ENCODE measurements at regions not wholly inside any gene's neighbourhood (a gene's known extent, or its start where the extent isn't known, plus 50 kb on each side); places are given as distances from the start of the nearest gene placed in this dataset.

DNA sequence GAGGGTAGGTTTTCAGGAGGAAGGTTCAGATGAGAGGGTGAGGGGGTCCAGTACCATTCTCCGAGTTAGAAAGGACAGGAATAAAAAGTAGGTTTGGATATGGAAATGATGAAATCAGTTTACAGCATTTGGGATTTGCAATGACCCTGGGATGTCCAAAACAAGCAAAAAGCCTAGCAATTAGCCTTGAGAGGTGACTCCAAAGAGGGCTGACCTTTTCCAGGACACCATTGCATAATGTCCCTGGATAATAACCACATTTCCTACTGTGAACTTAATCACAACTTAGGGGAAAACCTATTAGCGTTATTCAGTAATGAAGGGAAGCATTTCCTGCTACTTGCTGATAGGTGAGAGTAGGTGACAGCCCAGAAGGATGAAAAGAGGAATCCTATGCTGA is 101.4 kb upstream of the ARHGAP42 start:
- WGBS, 2 experiments (ENCODE audit: insufficient coverage in 1 of 2, insufficient read length in 1 of 2): 88 to 93% methylated on average over 2 of the region's 2 CpGs
- Histone ChIP-seq H3K4me3 (ENCODE audit: low read length) (no peak overlapping the region), H3K27ac (ENCODE audit: low read depth, low read length) (no peak overlapping the region), H3K4me1 (ENCODE audit: control insufficient read depth, insufficient read depth, low read length) (peaks cover 8% of the 10 kb centered on the region), H3K9me3 (ENCODE audit: control insufficient read depth, low read length) (peaks cover 6% of the 10 kb centered on the region), H3K36me3 (ENCODE audit: control insufficient read depth, insufficient read depth, low read length) (no peaks in the 10 kb centered on the region), H3K27me3 (ENCODE audit: control insufficient read depth, insufficient read depth, low read length, poor library complexity, severe bottlenecking) (peaks cover 44% of the 10 kb centered on the region), H3K9ac (ENCODE audit: extremely low read depth, low read length, poor library complexity, severe bottlenecking) (no peak overlapping the region)
- Mint-ChIP-seq H3K27me3 (ENCODE audit: insufficient read depth) (peaks cover 34% of the 10 kb centered on the region), H3K4me3 (no peak overlapping the region), H3K27ac (no peak overlapping the region), H3K36me3 (ENCODE audit: low read depth) (no peaks in the 10 kb centered on the region), H3K4me1 (peaks cover 11% of the 10 kb centered on the region), H3K9me3 (peaks cover 2% of the 10 kb centered on the region)
- TF ChIP-seq, protein P1, sequence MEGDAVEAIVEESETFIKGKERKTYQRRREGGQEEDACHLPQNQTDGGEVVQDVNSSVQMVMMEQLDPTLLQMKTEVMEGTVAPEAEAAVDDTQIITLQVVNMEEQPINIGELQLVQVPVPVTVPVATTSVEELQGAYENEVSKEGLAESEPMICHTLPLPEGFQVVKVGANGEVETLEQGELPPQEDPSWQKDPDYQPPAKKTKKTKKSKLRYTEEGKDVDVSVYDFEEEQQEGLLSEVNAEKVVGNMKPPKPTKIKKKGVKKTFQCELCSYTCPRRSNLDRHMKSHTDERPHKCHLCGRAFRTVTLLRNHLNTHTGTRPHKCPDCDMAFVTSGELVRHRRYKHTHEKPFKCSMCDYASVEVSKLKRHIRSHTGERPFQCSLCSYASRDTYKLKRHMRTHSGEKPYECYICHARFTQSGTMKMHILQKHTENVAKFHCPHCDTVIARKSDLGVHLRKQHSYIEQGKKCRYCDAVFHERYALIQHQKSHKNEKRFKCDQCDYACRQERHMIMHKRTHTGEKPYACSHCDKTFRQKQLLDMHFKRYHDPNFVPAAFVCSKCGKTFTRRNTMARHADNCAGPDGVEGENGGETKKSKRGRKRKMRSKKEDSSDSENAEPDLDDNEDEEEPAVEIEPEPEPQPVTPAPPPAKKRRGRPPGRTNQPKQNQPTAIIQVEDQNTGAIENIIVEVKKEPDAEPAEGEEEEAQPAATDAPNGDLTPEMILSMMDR (conservative IDR thresholded peaks at IDR 0.05): no peak
- no peak for DNase-seq

DNA sequence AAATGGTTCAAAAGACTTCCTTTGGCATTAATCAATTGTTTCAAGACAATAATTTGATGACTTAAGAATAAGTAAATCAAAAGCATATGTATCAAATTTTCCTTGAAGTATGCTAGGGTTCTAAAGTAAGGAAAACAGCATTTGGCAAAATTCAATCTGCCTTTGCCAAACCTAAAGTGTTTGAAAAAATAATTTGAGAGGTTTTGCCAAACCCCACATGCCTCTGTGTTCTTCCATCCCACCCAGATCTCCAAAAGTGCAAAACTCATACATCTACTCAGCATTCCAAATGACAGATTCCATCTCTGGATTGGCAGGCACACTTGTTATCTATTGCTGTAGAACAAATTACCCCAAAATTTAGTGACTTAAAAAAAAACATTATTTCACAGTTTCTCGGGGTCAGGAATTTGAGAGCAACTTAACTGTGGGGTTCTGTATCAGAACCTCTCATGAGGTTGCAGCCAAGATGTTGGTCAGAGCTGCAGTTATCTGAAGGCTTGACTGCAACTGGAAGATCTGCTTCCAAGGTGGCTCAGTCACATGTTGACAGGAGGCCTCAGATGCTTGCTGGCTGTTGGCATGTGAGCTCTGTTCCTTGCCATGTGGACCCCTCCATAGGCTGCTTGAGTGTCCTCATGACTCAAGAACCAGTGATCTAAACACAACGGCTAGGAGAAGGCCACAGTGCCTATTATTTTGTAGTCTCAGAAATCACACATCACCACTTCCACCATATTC is 100.6 kb upstream of the ARHGAP42 start:
- DNase-seq: no peak
- H3K9me3 ChIP-seq (ENCODE audit: control insufficient read depth, low read length): peaks cover 10% of the 10 kb centered on the region
- no peaks in the 10 kb centered on the region for H3K36me3 ChIP-seq (ENCODE audit: control insufficient read depth, insufficient read depth, low read length)
- Mint-ChIP-seq H3K9me3 (peaks cover 4% of the 10 kb centered on the region), H3K4me3 (no peak overlapping the region), H3K36me3 (ENCODE audit: low read depth) (no peaks in the 10 kb centered on the region), H3K27me3 (ENCODE audit: insufficient read depth) (peaks cover 42% of the 10 kb centered on the region), H3K27ac (no peak overlapping the region), H3K4me1 (peaks cover 11% of the 10 kb centered on the region)
- TF ChIP-seq, protein P1 (conservative IDR thresholded peaks at IDR 0.05): no peak
- H3K4me1 ChIP-seq (ENCODE audit: control insufficient read depth, insufficient read depth, low read length): peaks cover 8% of the 10 kb centered on the region
- H3K9ac ChIP-seq (ENCODE audit: extremely low read depth, low read length, poor library complexity, severe bottlenecking): no peak overlapping the region
- 99 to 100% methylated on average over 2 of the region's 2 CpGs for WGBS, 2 experiments (ENCODE audit: insufficient coverage in 1 of 2, insufficient read length in 1 of 2)
- peaks cover 49% of the 10 kb centered on the region for H3K27me3 ChIP-seq (ENCODE audit: control insufficient read depth, insufficient read depth, low read length, poor library complexity, severe bottlenecking)
- H3K4me3 ChIP-seq (ENCODE audit: low read length): no peak overlapping the region
- no peak overlapping the region for H3K27ac ChIP-seq (ENCODE audit: low read depth, low read length)

DNA sequence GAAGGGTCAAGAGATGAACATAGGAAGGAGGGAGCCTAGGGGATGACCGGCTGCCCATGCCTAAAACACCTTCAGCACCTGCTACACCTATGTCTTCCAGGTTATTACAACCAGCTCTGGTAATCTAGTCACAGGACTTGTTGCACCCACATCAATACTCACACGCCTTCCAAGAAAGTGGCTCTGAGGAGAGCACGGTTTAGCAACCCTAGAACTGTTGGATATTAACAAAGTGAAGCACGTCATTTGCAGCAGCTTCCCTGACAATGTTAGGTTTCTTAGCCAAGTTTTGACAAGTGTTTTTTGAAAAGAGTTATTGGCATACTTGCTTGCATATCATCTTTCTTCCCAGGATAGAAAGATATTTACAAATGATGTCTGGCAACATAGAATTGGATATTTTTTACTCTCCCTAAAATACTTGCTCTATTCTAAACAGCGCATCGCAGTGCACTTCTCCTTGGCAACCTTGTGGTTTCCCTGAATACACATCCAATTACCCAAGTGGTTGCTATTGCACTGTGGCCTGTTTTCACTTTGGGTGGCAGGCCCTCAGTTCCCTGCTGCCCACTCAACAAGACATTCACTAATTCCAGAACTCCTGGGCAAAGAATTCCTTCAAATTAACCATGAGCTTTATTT is 94.3 kb upstream of the ARHGAP42 start:
- H3K9me3 ChIP-seq (ENCODE audit: control insufficient read depth, low read length): peaks cover 10% of the 10 kb centered on the region
- Mint-ChIP-seq H3K27ac (no peak overlapping the region), H3K4me1 (peaks cover 8% of the 10 kb centered on the region), H3K4me3 (no peak overlapping the region), H3K9me3 (peaks cover 4% of the 10 kb centered on the region), H3K27me3 (ENCODE audit: insufficient read depth) (peaks cover 83% of the 10 kb centered on the region), H3K36me3 (ENCODE audit: low read depth) (no peaks in the 10 kb centered on the region)
- no peaks in the 10 kb centered on the region for H3K4me1 ChIP-seq (ENCODE audit: control insufficient read depth, insufficient read depth, low read length)
- no peaks in the 10 kb centered on the region for H3K36me3 ChIP-seq (ENCODE audit: control insufficient read depth, insufficient read depth, low read length)
- 94 to 100% methylated on average over 2 to 6 of the region's 6 CpGs for WGBS, 2 experiments (ENCODE audit: insufficient coverage in 1 of 2, insufficient read length in 1 of 2)
- H3K4me3 ChIP-seq (ENCODE audit: low read length): no peak overlapping the region
- H3K9ac ChIP-seq (ENCODE audit: extremely low read depth, low read length, poor library complexity, severe bottlenecking): no peak overlapping the region
- TF ChIP-seq, protein P1 (conservative IDR thresholded peaks at IDR 0.05): no peak
- DNase-seq: no peak
- H3K27ac ChIP-seq (ENCODE audit: low read depth, low read length): no peak overlapping the region
- peaks cover 83% of the 10 kb centered on the region for H3K27me3 ChIP-seq (ENCODE audit: control insufficient read depth, insufficient read depth, low read length, poor library complexity, severe bottlenecking)
